ENCODE measurements at regions not wholly inside any gene's neighbourhood (a gene's known extent, or its start where the extent isn't known, plus 50 kb on each side); places are given as distances from the start of the nearest gene placed in this dataset.

DNA sequence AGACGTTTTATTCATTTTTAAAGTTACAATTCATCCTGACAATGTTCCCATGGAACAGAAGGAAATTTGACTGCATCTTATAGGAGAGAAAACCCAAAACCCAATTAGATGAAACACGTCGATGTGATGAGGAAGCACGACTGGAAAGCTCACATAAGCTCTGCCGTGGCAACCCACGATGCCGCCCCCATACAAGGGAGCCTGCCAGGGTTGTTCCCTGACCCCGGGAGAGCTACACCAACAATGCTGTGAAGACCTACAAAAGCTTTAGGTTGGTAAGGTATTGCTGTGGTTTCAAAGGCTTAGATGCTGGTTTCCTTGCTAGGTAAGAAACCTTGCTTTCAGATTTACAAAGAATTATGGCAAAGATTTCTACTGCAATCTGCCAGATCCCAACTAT is 393.1 kb downstream of the KLF12 start:
- DNase-seq, result no peak

DNA sequence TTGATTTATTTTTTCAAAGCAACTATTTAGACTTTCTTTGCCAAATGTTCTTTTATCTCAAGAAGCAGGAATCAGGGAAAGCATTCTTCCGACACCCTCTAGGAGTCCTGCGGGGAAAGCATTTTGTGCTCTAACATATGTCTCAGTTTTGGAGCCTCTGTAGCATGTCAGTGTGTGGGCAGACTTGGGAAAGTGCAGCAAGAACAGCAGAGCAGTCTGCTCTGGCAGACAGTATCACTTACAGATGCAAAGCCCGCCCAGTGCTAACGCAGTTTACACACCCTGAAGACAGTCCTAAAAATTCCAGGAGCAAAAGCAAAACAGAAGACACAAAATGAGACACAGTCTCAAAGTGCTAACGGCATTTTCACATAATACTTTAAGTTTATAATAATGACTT is 393.5 kb downstream of the KLF12 start:
- DNase-seq, result no peak

GRCh38 chr13:73739394-73739793 is 394.8 kb downstream of the KLF12 start:
- no peak for DNase-seq

GRCh38 chr13:73738626-73739025 is 395.6 kb downstream of the KLF12 start:
- no peak for DNase-seq

- no peak for DNase-seq
Measured at GRCh38 chr13:73737214-73737613, 397.0 kb downstream of the KLF12 start.

- no peak for DNase-seq
Measured at GRCh38 chr13:73733706-73734105, 400.5 kb downstream of the KLF12 start.

DNA sequence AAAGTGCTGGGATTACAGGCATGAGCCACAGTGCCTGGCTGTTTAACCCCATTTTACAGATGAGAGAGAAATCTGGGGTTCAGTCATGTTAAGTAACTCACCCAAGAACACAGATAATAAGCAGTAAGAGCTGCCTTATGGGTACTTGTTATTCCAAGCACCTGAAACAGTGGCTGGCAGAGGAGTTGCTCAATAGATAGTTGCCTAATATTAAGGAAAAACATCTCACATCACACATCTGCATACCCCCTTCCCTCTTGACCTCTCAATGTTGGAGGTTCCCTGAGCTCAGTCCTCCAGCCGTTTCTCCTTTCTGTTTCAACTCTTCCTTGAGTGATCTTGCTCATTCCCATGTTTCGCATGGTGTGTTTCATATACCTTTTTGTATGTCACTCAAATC is 401.9 kb downstream of the KLF12 start:
- DNase-seq, result no peak

GRCh38 chr13:73731564-73731963 is 402.6 kb downstream of the KLF12 start:
- DNase-seq, result no peak

GRCh38 chr13:73730014-73730413 is 404.2 kb downstream of the KLF12 start:
- DNase-seq, result no peak

DNA sequence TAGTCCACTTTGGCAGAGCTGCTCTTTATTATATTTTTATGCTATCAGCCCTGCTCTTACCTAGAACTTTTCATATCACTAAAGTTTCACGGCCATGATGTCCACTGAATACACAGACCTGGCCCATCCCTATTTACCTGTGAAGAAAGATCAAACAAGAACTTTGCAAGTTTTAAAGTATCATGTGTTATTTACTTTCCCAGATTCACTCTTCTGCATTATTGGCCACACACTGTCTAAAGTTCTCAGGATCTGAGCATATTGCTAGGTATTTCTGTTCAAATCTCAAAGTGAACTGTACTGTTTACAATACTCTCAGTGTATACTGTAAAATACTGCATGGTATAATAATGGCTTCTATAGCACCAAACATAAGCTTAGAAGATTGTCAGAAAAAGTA is 405.2 kb downstream of the KLF12 start:
- no peak for DNase-seq

- DNase-seq, result no peak
Measured at GRCh38 chr13:73722120-73722519, 412.1 kb downstream of the KLF12 start.

GRCh38 chr13:73721571-73721970 is 412.6 kb downstream of the KLF12 start:
- DNase-seq, result no peak

GRCh38 chr13:73720216-73720840 is 413.9 kb downstream of the KLF12 start:
- no peak for DNase-seq

DNA sequence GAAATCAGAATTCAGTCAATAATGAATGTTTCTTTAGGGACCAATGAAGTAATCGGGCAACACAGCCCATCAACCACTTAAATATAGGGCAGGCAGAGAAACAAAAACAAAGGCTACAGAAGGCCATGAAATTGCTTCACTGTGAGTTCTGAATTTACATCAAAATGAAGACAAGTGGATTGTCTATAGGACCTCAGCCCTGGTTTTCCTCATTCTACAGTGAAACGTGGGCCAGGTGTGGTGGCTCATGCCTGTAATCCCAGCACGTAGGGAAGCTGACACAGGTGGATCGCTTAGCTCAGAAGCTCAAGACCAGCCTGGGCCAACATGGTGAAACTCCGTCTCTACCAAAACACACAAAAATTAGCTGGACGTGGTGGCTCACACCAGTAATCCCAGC is 416.0 kb downstream of the KLF12 start:
- DNase-seq, result no peak

GRCh38 chr13:73717632-73718031 is 416.6 kb downstream of the KLF12 start:
- no peak for DNase-seq

- no peak for DNase-seq
Measured at GRCh38 chr13:73715911-73716510, 418.2 kb downstream of the KLF12 start.

DNA sequence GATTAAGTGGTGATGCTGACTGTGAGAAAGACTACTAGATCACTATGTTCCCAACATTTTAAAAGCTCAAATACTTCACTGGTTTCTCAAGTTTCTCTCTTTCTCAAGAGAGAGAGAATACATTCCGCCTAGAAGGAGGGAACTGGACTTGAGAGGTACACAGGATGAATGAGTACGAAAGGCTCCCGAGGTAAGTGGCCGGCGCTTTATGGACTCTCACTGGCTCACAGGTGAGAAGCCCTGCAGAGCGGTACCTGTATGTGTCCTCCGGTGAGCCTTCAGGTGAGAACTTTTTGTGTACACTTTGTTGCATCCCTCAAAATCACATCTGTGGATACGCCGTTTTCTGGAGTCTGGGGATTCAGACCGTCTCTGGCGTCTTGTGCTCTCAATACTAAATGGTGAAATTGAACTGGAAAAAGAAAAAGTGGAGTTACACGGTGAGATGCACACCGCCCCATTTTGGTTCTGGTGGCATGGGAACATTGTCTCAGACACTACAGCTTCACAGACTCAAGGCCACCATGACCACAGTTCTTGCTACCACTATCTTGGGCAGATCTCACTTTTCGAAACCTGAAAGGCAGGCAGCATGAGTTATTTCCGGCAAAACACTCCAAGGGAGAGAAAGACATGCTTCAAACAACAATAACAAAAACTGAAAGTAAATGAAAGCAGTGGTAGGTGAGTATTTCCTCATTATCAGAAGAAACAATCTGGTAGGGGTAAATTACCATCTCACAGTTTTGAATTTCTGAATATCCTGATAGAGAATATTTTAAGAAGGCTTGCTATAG is 418.9 kb downstream of the KLF12 start:
- DNase-seq, result no peak

DNA sequence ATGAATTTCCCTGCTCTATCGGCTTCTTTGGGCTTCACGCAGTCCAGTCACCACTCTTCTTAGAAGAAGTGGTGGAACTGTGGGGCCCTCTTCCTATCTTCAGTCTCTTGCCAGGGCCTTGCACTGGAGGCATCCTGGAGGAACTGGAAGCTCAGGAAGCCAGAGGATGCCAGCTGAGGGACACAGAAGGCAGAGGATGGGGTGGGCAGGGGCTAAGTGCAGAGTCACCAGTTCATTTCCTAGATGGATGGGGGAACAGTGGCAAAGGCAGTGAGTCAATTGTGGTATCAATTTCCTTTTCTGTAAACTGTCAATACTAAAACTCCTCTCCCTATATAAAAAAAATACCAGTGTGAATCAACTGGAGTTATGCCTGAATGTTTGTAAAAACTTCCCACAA is 419.7 kb downstream of the KLF12 start:
- DNase-seq, result no peak

DNA sequence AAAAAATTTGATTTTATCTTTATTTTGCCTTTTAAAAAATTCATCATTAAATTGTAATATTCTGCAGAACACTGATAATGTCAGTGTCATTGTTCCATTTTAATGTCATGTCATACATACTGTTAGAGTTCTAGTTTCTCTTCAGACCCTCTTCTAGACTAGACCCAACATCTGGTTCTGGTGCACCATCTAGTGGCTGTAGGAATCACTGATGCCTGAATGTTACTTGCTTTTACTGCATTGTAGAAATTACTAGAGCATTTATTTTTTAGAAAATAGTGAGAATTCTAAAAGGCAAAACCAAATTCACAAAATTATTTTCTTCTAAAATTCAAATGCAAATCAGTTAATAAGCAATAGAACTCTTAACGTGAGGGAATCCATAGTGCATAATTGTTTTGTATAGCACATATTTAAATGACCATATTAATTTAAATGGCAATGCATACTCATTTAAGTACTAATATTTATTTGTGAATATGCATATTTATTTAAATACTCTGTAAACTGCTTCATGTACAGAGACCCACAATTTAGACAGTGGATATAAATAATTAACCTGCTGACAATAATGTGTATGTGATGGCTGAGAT is 425.7 kb downstream of the KLF12 start:
- DNase-seq, result peak; percentile 41

DNA sequence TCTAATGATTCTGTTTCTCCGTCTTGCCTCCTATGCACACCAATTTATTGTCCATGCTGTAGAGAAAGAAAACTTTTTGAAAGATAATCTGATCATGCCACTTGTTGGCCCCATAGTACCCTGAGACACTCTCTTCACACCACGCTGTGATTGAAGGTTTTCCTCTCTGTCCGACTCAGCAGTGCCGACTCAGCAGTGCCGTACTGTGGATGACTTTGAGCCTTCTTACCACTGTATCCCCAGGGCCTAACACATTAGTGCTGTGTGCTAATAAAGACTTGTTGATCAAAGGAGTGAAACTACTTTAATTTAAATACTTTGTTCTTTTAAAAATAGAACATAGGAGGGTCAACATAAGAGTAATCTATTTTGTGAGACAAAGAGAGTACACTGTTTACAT is 429.6 kb downstream of the KLF12 start:
- no peak for DNase-seq

DNA sequence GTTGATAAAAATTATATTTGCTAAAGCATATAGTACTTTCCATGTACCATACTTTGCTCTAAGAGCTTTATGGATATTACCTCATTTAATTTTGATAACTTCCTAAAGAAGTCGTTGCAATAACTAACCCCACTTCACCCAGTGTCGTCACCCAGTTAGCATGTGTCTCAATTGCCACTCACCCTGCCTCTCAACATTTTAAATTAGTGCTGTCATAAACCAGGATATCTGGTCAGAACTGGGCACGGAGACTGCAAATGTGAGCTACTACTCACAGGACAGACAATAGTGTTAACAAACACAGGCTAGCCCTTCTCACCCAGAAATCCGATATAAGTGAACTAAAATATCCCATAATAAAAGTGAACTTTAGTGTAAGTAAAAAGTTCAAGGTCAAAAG is 430.6 kb downstream of the KLF12 start:
- DNase-seq, result no peak

DNA sequence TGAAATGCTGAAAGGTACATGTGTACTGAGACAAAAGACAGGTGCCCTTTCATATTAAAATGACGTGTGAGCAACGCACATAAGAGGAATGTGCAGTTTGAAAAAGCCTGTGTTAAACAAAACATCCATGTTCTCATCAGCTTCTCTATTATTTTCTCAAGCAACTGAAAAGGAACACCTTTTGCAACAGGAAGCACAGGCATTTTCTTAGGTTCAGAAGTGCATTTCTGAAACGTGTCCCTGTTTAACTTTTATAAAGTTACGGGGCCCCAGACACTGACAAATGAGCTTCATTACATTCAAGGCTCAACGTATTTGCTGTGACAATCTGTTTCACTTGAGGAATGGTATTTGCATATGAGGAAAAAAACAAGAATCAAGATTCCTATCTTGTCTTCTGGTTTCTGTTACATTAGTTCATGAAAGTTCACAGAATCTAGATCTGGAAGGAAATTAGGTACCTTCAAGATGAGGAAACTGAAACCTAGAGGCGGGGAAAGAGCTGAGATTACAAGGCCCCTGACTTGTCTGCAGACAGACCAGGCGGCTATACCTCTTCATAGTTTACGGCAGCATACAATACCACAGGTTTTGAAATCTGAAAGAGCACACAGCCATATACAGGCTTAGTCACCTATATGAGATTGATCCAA is 431.7 kb downstream of the KLF12 start:
- DNase-seq, result no peak

DNA sequence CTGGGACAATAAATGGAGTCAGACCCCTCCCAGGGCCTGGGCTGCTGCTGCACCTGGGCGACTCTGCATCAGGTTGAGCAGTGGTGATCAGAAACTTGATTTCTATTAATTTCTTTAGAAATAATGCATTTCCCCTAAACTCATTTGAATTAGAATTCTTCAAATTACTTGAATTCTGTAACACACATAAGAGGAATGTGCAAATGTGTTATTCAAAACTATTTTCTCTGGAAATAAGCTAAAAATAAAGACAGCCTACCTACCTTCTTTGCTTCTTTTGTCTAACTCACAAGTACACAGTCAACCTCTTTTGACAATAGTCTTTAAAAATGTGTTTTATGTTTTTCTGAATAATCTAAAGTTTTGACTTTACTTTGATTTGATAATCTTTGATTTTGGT is 433.0 kb downstream of the KLF12 start:
- no peak for DNase-seq
